DND-41 (cell line): ENCODE measurements at regions not wholly inside any gene's neighbourhood (a gene's known extent, or its start where the extent isn't known, plus 50 kb on each side); places are given as distances from the start of the nearest gene placed in this dataset.

Source experiments
- ATAC-seq: fragments of 200-7000 bp; cut with Tn5 transposase; 3 replicates; pipeline ENCODE4 v1.9.1; 2021; ENCODE audit warnings: low read depth; ENCODE audit not compliant: insufficient read depth
- DNase-seq: peaks from one replicate; pipeline ENCODE4 v3.0.0-alpha.2; 2020
- H2AFZ ChIP-seq: 2 replicates; pipeline ENCODE4 v1.6.0; 2012; ENCODE audit warnings: low read depth, low read length
- H3K27ac ChIP-seq: 2 replicates; pipeline ENCODE4 v1.5.1; 2012; ENCODE audit warnings: low read length, inconsistent platforms
- H3K27me3 ChIP-seq: fragments of 200-600 bp; sonication (generic); 2 replicates; pipeline ENCODE4 v1.6.0; 2012; ENCODE audit warnings: low read length, mild to moderate bottlenecking, inconsistent platforms; ENCODE audit not compliant: insufficient read depth, poor library complexity
- H3K36me3 ChIP-seq: 2 replicates; pipeline ENCODE4 v1.5.1; 2012; ENCODE audit warnings: low read length, inconsistent platforms; ENCODE audit not compliant: insufficient read depth
- H3K4me1 ChIP-seq: 2 replicates; pipeline ENCODE4 v1.5.1; 2012; ENCODE audit warnings: mild to moderate bottlenecking, low read length; ENCODE audit not compliant: insufficient read depth
- H3K4me2 ChIP-seq: 2 replicates; pipeline ENCODE4 v1.6.0; 2012; ENCODE audit warnings: mild to moderate bottlenecking, moderate library complexity, low read length, inconsistent platforms; ENCODE audit not compliant: insufficient read depth
- H3K4me3 ChIP-seq, 2 experiments: fragments of 200-600 bp in 1 of 2; shearing (Covaris generic) in 1 of 2; 2 replicates each; pipeline ENCODE4 v1.5.1; 2012 to 2016; ENCODE audit warnings: inconsistent platforms in 2 of 2, low read length in 2 of 2, mild to moderate bottlenecking in 2 of 2, low read depth in 1 of 2, moderate library complexity in 1 of 2
- H3K79me2 ChIP-seq: 2 replicates; pipeline ENCODE4 v1.6.0; 2012; ENCODE audit warnings: low read length, inconsistent platforms; ENCODE audit not compliant: insufficient read depth
- H3K9ac ChIP-seq: 2 replicates; pipeline ENCODE4 v1.6.0; 2012; ENCODE audit warnings: low read depth, mild to moderate bottlenecking, inconsistent platforms, low read length, moderate library complexity
- H3K9me3 ChIP-seq: 2 replicates; pipeline ENCODE4 v1.5.1; 2012; ENCODE audit warnings: low read length, moderate library complexity, mild to moderate bottlenecking, inconsistent platforms; ENCODE audit not compliant: insufficient read depth, severe bottlenecking
- H4K20me1 ChIP-seq: 2 replicates; pipeline ENCODE4 v1.6.0; 2012; ENCODE audit warnings: low read length; ENCODE audit not compliant: insufficient read depth
- EZH2 ChIP-seq: IDR thresholded peaks from 3 replicates; pipeline ENCODE4 v1.6.1; 2012; ENCODE audit warnings: borderline replicate concordance, low read depth, mild to moderate bottlenecking, moderate library complexity, low read length, inconsistent platforms; ENCODE audit not compliant: severe bottlenecking
- TF ChIP-seq, protein P1 (sequence below): IDR thresholded peaks from 2 replicates; pipeline ENCODE4 v1.5.1; 2012; ENCODE audit warnings: borderline replicate concordance, low read length, moderate library complexity, mild to moderate bottlenecking; ENCODE audit not compliant: poor library complexity, severe bottlenecking; ENCODE audit errors: extremely low read depth

DNA sequence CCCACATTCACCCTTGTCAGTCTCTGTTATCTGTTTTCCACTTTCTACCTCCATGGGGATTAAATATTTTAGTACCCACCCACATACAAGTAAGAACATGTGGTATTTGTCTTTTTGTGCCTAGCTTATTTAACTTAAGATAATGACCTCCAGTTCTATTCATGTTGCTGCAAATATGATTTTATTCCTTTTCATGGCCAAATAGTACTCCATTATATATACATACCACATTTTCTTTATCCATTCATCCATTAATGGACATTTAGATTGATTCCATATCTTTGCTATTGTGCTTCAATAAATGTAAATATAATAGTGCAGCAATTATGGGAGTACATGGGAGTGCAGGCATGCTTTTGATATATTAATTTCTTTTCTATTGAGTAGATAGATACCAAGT, 185.8 kb downstream of the RPAP3 start:
- Histone ChIP-seq H3K79me2 (no peaks in the 10 kb centered on the region), H3K9ac (no peak overlapping the region), H3K4me3 (no peak overlapping the region), H3K27ac (no peak overlapping the region), H3K27me3 (no peaks in the 10 kb centered on the region), H3K9me3 (peaks cover 4% of the 10 kb centered on the region), H3K4me2 (no peak overlapping the region), H4K20me1 (no peaks in the 10 kb centered on the region), H3K36me3 (no peaks in the 10 kb centered on the region), H3K4me1 (no peaks in the 10 kb centered on the region), H2AFZ (no peak overlapping the region)
- no peak for ATAC-seq
- DNase-seq, result no peak
- TF ChIP-seq, protein P1, sequence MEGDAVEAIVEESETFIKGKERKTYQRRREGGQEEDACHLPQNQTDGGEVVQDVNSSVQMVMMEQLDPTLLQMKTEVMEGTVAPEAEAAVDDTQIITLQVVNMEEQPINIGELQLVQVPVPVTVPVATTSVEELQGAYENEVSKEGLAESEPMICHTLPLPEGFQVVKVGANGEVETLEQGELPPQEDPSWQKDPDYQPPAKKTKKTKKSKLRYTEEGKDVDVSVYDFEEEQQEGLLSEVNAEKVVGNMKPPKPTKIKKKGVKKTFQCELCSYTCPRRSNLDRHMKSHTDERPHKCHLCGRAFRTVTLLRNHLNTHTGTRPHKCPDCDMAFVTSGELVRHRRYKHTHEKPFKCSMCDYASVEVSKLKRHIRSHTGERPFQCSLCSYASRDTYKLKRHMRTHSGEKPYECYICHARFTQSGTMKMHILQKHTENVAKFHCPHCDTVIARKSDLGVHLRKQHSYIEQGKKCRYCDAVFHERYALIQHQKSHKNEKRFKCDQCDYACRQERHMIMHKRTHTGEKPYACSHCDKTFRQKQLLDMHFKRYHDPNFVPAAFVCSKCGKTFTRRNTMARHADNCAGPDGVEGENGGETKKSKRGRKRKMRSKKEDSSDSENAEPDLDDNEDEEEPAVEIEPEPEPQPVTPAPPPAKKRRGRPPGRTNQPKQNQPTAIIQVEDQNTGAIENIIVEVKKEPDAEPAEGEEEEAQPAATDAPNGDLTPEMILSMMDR, result no peak
- TF ChIP-seq EZH2, result no peak

DNA sequence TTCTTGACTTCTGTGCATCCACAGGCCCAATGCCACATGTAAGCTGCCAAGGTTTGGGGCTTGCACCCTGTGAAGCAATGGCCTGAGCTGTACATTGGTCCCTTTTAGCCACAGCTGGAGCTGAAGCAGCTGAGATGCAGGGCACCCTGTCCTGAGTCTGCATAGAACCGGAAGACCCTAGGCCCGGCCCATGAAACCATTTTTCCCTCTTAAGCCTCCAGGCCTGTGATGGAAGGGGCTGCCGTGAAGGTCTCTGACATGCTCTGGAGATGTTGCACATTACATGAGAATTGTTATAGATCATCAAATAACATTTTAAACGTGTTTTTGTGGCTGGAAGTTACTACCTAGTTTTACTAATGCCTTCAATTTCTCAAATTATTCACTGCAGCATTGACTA, 188.7 kb downstream of the RPAP3 start:
- Histone ChIP-seq H3K27ac (no peak overlapping the region), H3K79me2 (no peaks in the 10 kb centered on the region), H3K27me3 (no peaks in the 10 kb centered on the region), H3K4me1 (no peaks in the 10 kb centered on the region), H3K9me3 (peaks cover 8% of the 10 kb centered on the region), H4K20me1 (no peaks in the 10 kb centered on the region), H3K4me3 (no peak overlapping the region), H2AFZ (no peak overlapping the region), H3K36me3 (no peaks in the 10 kb centered on the region), H3K9ac (no peak overlapping the region), H3K4me2 (no peak overlapping the region)
- ATAC-seq (no peak), DNase-seq (no peak)
- TF ChIP-seq, protein P1, result no peak
- TF ChIP-seq EZH2, result no peak

DNA sequence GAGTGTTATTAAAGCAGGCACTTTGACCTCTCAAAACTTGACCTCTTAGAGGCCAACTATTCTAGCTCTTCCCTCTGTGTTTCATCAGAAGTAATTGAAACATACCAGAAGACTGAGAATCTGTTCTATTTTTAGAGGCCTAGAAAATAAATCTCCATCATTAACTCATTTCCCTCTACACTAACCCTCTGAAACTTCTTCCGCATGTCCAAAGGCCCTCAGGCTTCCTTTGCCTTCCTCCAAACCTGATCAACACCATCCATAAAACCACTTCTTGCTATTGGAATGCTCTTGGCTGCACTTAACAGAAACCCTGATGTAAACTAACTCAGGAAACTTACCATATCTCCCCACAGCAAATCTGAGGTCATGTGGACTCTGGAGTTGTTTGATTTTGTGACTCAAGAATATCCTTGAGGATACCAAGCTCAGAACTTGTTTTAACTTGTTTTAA, 196.4 kb downstream of the RPAP3 start:
- H3K27ac ChIP-seq, result no peak overlapping the region
- H3K79me2 ChIP-seq, result no peaks in the 10 kb centered on the region
- H3K4me2 ChIP-seq, result no peak overlapping the region
- H2AFZ ChIP-seq, result no peak overlapping the region
- TF ChIP-seq, protein P1, result no peak
- no peak for TF ChIP-seq EZH2
- DNase-seq, result no peak
- H3K9ac ChIP-seq, result no peak overlapping the region
- peaks cover 4% of the 10 kb centered on the region for H3K9me3 ChIP-seq
- ATAC-seq, result no peak
- H3K27me3 ChIP-seq, result no peaks in the 10 kb centered on the region
- no peaks in the 10 kb centered on the region for H4K20me1 ChIP-seq
- H3K4me1 ChIP-seq, result 0 out of 2 replicates have a peak, but pooled peaks cover 2% of the 10 kb centered on the region
- no peak overlapping the region for H3K4me3 ChIP-seq
- no peaks in the 10 kb centered on the region for H3K36me3 ChIP-seq

DNA sequence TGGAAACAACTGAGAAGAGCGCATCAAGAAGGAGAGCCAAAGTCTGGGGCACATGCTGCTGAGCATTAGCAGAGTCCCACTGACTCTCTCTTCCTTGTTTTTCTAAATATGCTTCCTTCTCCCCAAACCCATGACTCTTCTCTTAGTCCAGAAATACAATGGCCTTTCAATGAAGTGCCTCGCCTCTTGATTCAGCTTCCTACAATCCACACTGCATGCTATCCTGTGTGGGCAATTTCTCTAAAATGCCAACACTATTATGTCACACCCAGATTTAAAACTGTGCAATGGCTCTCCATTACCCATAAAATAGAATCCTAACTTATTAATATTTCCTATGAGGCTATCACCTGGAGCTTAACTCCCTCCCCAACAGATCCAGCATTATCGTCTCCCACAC, 198.6 kb downstream of the RPAP3 start:
- no peaks in the 10 kb centered on the region for H3K27me3 ChIP-seq

More for the DNA sequence above, 198.6 kb downstream of the RPAP3 start:
- Histone ChIP-seq H3K4me3 (no peak overlapping the region), H4K20me1 (no peaks in the 10 kb centered on the region), H3K9me3 (no peaks in the 10 kb centered on the region), H3K4me2 (no peak overlapping the region), H3K9ac (no peak overlapping the region), H3K79me2 (no peaks in the 10 kb centered on the region), H3K4me1 (0 out of 2 replicates have a peak, but pooled peaks cover 2% of the 10 kb centered on the region), H3K27ac (no peak overlapping the region), H2AFZ (no peak overlapping the region), H3K36me3 (no peaks in the 10 kb centered on the region)
- TF ChIP-seq, protein P1, result no peak
- no peak for TF ChIP-seq EZH2
- no peak for ATAC-seq
- no peak for DNase-seq
